ELR (cell line): ENCODE measurements at regions not wholly inside any gene's neighbourhood (a gene's known extent, or its start where the extent isn't known, plus 50 kb on each side); places are given as distances from the start of the nearest gene placed in this dataset.
"Not testable (repeated sequence)": the region's sequence is repeated elsewhere in the genome, so short reads cannot be mapped to it uniquely, and the experiment has no call there.

Source experiments
- DNase-seq: peaks from one replicate; pipeline ENCODE4 v3.0.0-alpha.2; 2015; ENCODE audit warnings: low read depth

DNA sequence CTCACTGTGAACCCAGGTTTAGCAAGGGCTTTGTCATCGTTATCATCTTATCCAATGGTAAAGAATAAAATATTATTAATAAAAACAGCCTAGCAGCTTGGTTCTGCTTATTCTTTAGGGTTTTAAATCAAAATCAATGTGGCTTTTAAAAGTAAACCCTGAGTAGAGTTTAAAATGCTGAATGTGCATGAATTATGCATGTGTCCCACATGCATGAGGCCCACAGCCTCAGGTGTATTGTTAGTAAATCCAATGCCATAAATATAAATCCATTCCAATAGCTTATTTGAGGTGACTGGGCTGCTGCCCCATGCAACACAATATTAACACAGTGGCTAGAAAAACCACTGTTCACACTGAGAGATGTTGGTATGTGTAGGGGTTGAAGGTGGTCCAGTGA, 254.1 kb downstream of the HNMT start:
- DNase-seq, result no peak

DNA sequence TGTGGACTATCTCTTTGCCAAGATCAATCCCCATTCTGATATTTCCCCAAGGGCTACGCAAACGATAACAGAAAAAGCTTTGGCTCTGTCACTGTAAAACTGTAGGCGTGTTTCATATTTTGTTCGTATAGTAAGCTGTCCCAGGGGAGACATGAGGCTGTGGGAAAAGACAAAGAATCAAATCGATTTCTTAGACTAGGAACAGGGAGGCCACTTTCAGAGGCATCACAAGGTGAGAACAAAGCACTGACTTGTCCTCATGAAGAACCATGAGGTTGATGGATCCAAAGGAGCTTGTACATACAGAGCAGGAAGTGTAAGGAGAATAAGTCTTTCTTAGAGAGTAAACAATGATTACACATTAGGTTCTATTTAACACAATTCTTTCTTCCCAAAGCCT, 255.7 kb downstream of the HNMT start:
- no peak for DNase-seq

DNA sequence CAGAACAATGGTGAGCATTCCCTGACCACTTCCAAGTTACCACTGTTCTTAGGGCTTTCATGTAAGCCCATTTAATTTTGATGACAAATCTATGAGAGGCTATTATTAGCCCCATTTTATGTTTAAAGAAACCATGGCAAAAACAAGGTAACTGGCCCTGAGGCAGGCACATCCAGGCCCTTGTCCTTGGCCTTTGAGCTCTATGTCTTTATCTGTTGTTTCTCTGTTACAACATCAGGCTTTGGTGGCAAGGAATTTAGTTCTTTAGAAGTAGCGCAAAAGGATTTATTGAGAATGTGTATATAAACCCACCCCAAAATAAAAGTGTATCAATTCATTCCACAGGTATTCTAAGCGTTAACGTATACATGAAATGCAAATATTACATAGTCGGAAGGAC, 257.1 kb downstream of the HNMT start:
- DNase-seq, result no peak

DNA sequence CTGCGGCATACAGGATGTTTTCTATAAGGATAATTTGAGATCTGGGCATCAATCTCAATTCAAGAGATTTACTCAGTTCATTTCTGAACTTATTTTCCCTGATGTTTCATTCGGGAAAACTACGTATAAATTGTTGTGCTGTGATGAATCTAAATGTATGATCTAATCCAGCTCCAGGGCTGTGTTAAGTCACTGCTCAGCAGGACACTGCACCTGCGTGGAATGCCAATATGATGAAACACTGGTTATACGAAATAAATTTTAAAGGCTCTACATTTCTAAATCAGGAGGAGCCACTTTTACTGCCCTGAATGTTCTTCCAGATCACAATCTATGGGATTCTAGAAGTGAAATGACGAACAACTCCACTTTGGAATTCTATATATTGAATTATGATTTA, 259.0 kb downstream of the HNMT start:
- DNase-seq, result peak; percentile 79

DNA sequence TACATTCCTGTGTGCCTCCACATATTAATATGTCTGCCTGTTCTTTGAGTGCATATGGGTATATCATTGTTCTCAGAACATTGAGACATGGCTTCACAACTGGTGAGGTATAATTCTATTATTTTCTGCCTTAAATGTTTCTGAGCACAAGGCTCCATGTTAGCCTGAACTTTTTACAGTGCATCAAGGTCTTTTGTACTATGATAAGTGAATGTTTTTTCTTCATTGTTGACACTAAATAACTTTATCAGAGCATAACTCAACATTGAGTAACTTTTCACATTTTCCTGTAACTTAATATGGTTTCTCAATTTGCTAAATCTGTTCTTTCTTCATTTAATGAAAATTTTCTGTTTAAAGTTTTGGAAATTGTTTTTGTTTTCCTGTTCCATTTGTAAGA, 262.9 kb downstream of the HNMT start:
- no peak for DNase-seq

GRCh38 chr2:138228101-138228500, 263.8 kb downstream of the HNMT start:
- no peak for DNase-seq

DNA sequence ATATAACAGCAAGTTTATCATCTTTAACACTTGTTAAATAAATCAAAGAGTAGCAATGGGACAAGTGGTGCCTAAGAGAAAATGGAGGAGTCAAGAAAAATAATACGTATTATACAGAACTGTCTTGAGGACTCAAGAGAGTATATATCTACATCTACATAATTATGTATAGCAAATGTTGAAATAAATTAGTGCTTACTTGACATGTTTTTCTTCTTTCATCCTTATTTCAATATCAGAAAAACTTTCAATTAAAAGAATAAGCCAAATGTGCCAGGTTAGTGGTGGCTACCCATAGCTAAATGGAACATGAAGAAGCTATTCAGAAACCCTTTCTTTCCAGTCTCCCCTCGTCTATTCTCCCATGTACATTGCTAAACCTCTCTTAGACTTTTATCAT, 267.3 kb upstream of the SPOPL start:
- no peak for DNase-seq

DNA sequence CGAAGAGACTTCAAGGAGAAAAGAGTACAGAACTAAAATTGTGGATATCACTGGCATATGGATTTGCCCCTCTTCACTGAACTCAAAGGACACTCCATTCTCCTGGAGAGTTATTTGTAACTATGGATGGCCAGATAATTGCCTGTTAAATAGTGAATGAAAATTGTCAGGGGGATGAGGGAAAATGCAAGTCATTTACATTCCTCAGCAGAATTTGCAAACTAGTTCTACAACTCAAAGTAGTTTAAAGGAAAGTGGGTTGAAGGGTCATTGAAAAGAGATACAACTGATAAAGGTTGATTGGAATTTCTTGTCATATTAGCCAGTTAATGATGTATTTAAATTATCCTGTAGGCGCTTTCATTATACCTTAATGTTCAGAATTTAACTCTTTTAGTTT, 266.5 kb upstream of the SPOPL start:
- DNase-seq, result no peak

DNA sequence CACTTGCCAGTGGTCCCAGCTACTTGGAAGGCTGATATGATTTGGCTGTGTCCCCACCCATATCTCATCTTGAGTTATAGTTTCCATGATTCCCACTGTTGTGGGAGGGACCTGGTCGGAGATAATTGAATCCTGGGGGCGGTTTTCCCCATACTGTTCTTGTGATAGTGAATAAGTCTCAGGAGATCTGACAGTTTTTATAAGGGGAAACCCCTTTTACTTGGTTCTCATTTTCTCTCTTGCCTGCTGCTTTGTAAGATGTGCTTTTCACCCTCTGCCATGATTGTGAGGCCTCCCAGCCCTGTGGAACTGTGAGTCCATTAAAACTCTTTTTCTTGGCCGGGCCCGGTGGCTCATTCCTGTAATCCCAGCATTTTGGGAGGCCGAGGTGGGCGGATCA, 265.4 kb upstream of the SPOPL start:
- no peak for DNase-seq

- no peak for DNase-seq
Measured at GRCh38 chr2:138237667-138238384, 263.7 kb upstream of the SPOPL start.

DNA sequence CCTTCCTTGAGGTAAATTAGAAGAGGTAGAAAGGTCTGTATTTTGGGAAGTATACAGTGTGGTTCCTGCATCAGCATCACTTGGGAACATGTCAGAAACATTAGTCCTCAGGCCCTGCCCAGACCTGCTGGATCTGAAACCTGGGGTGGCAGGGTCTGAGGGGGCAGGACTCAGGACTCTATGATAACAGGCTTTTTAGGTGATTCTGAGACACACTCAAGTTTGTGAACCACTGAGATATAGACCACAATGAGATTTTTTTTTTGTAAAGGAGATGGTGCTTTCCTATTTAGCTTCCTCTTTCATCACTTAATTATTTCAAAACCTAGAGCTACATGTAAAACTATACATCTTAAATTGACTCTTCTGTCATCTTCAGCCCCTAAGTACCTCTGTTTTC, 262.7 kb upstream of the SPOPL start:
- DNase-seq, result no peak

DNA sequence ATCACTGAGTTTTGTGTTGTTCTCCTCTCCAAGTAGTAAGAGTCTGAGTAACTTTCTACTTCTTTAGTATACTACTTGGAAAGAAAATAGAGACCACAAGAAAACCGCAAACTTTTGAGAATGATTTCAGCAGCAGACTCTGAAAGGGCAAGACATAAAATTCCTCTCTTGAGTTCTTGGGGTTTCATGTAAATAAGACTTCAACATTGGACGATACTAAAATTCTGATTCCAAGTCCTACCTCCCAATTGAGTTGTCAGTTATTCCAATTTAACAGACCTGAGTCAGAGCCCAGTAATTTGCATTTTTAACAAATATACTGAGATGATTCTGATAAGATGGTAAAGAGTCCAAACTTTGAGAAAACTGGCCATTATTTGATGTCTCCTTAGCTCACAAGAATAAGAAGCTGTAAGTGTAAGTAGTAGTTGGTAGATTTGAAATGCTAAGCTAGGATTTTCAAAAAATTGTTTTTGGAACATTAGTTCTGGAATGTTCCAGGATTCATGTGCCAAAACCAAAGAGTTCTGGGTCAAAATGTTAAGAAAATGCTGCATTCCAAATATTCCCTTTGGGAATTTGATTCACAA, 261.6 kb upstream of the SPOPL start:
- DNase-seq, result no peak

DNA sequence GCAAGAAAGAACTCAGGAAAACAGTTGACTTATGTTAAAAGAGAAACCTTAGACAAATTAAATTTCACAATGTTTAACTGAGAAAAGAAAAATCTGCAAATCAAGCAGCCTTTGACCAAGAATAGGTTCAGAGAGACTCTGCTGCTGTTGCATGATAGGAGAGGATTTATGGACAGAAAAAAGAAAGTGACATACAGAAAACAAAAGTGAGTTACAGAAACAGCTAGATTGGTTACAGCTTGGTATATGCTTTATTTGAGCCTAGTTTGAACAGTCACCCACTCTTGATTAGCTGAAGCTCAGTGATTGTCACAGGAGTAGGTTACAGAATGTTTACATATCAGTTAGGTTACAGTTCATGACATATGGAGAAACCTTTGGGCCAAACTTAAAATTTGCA, 258.2 kb upstream of the SPOPL start:
- no peak for DNase-seq

GRCh38 chr2:138244501-138244925, 257.1 kb upstream of the SPOPL start:
- DNase-seq, result peak; percentile 51

GRCh38 chr2:138245310-138245709, 256.3 kb upstream of the SPOPL start:
- DNase-seq, result no peak

- DNase-seq, result no peak
Measured at GRCh38 chr2:138247302-138247701, 254.3 kb upstream of the SPOPL start.

DNA sequence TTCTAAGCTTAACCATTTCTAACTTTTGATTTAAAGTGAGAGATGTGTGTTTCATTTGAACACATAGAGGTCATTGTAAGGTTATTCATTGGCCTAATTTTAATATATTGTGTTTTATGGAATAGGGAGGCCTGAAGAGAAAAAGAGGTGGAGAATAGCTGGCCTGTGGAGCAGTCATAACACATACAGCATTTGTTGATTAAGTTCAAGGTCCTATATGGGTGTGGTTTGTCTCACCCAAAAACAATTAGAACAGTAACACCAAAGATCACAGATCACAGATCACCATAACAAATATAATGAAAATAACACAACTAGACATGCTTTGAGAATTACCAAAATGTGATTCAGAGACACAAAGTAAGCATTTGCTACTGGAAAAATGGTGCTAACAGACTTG, 252.4 kb upstream of the SPOPL start:
- no peak for DNase-seq

GRCh38 chr2:138250843-138251320, 250.7 kb upstream of the SPOPL start:
- DNase-seq, result not testable (repeated sequence)

DNA sequence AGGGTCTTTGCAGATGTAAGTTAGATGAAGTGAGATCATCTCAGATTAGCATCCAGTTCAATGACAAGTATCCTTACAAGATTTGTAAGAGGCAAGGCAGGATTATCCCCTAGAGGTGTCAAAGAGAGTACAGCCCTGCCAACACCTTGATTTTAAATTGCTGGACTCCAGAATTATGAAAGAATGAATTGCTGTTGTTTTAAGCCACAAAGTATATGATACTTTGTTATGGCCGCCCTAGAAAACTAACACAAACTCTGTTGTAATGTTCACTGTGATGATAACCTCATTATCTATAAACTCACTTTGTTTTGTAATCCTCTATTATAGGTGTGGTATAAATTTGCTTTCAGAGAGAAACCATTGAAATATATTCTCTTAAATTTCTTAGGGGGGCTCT, 249.0 kb upstream of the SPOPL start:
- DNase-seq, result no peak

GRCh38 chr2:138255670-138256069, 245.9 kb upstream of the SPOPL start:
- DNase-seq, result no peak

DNA sequence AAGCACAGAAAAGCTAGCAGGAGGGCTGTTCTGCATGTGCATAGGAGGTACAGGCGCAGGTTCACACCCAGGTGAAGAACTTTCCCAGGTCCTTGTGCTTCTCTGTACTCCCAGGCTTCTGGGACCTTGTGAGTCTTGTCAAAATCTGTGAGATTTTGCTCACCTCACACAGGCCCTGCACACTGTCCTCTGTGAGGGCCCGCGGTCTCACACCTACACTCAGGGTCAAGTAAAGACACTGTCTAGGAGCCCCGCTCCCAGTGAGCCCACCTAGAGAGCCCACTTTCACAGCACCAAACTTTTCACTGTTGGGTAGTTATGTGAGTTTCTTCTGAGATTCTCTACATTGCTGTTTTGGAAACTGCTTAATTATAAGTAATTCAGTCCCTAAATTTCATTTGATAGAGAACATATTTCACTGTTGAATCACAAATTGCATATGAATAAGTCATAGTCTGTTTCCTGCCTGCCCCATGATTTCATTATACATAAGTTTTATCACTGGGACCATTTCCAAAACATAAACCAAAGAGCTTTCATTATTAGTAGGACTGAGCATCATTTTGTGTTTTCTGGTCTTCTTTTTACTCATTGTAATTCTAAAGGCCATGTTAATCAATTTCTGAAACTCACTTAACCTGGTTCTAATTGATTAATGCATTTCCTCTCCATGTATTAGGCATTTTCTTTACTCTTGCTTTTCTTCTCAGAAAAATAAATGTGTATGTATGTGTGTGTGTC, 234.2 kb upstream of the SPOPL start:
- DNase-seq, result peak; percentile 88

- DNase-seq, result peak; percentile 3
Measured at GRCh38 chr2:138267902-138268254, 233.7 kb upstream of the SPOPL start.

DNA sequence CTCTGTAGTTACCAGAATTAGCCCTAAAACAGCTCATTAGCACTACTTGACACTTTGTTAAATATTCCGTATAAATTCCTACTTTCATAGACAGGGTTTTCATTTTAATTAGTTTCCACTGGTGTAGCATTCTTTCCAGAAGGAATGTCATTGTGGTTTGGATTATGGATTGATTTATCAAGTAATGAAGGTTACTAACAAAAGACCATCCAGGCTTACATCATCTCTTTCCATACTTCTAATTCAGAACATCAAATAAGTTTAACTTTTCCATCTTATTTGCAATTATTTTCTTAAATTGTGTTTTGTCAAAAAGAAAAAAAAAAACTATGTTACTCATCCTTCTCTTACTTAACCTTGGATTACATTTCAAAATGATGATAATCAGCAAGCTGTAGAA, 231.8 kb upstream of the SPOPL start:
- no peak for DNase-seq
